Right lobe of liver (tissue), 6 donors: ENCODE measurements at regions not wholly inside any gene's neighbourhood (a gene's known extent, or its start where the extent isn't known, plus 50 kb on each side); places are given as distances from the start of the nearest gene placed in this dataset.

Source experiments
- ATAC-seq, 4 donors: fragments of 200-7000 bp; cut with Tn5 transposase; one replicate each; pipeline ENCODE4 v1.9.1; 2020; ENCODE audit warnings: mild to moderate bottlenecking in 4 of 4, moderate library complexity in 4 of 4
- DNase-seq, 3 donors: peaks; one replicate each; pipeline ENCODE4 v3.0.0-alpha.2; 2020
- H3K27ac ChIP-seq, 3 donors: fragments of 200-600 bp; one replicate each; pipeline ENCODE4 v1.8.0; 2022
- H3K27me3 ChIP-seq, 2 donors: fragments of 200-600 bp; one replicate each; pipeline ENCODE4 v1.8.0; 2022
- H3K36me3 ChIP-seq, 4 donors: fragments of 200-600 bp; sonication (generic) in 1 of 4; one replicate each; pipeline versions ENCODE4 v1.5.1 to v1.8.0; 2017 to 2022; ENCODE audit warnings: control low read depth in 1 of 4
- H3K4me1 ChIP-seq, 4 donors: fragments of 200-600 bp; sonication (generic) in 1 of 4; one replicate each; pipeline versions ENCODE4 v1.5.1 to v1.8.0; 2017 to 2022; ENCODE audit warnings: control low read depth in 1 of 4
- H3K4me3 ChIP-seq, 3 donors: fragments of 200-600 bp; one replicate each; pipeline ENCODE4 v1.8.0; 2022
- H3K9me3 ChIP-seq, 4 donors: fragments of 200-600 bp; sonication (generic) in 1 of 4; one replicate each; pipeline versions ENCODE4 v1.5.1 to v1.8.0; 2017 to 2022; ENCODE audit warnings: control low read depth in 1 of 4
- POLR2A ChIP-seq: fragments of 450-650 bp; IDR thresholded peaks from one replicate; pipeline ENCODE4 v1.6.1; 2017; ENCODE audit warnings: antibody characterized with exemption, mild to moderate bottlenecking
- WGBS: methylation state at CpG from one replicate; pipeline ENCODE4 v1.1.6; 2018; ENCODE audit warnings: low coverage, low lambda C conversion rate; ENCODE audit not compliant: insufficient coverage; ENCODE audit errors: missing lambda C conversion rate; 5-methylcytosine and 5-hydroxymethylcytosine counted together
- intact Hi-C, 2 donors: fragments of 100-400 bp; cut with DNase I; formaldehyde crosslinking; loops; one replicate each; pipeline versions ENCODE4 v1.11.2 to v1.14.1; 2022
- TF ChIP-seq, protein P1 (sequence below), 4 donors: fragments of 200-600 bp in 3 of 4; fragments of 450-650 bp in 1 of 4; IDR thresholded peaks; one replicate each; pipeline versions ENCODE4 v1.5.1 to v1.8.0; 2016 to 2022; ENCODE audit warnings: antibody characterized with exemption in 4 of 4, mild to moderate bottlenecking in 2 of 4
- donor health status: DM: no; HTN: yes; CAD: no.
- donor health status: DM: no; HTN: no; CAD: no.
- donor health status: DM: no; HTN: no; CAD: no.
- donor health status: DM: no; HTN: yes; CAD: no.
- donor health status: DM: no; HTN: yes; CAD: no.

DNA sequence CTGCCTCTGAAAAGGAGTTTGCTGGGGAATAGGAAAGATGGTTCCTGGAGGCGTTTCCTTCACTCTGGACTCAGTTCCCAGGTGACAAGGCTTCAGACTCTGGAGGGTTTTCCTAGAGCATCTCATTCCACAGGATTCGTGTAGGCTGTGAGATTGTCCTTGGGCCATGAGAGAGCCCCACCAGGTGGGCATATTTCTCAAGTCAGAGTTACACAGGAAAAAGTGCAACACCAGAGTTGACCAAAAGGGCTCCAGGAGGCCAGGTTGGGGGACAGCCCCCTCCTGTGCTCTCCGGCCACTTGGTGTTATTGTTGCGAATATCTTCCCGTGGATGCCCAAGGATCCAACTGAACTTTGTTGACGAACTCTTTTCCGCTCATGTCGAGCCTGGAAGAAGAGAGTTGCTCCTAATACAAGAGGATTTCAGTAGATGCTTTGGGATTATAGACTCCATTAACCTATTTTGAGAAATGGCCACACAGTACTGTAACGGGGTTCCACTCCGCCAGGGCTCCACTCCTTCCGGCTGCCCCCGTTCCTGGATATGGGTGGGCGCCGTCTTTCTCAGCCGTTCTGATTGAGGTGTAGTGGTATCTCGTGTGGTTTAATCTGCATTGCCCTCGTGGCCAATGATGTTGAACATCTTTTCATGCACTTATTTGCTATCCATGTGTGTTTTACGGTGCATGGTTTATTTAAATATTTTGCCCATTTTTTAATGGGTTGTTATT lies 580.3 kb downstream of the BRD1 start:
- WGBS = 52% methylated on average over 13 of the region's 18 CpGs
- ATAC-seq (no peak), DNase-seq (peak in 1 of 3 donors; percentile 18)
- intact Hi-C loops = no loop called here
- H3K4me1 ChIP-seq = no peaks in the 10 kb centered on the region
- H3K27ac ChIP-seq = no peak overlapping the region
- no peaks in the 10 kb centered on the region for H3K27me3 ChIP-seq
- no peak overlapping the region for H3K4me3 ChIP-seq
- H3K9me3 ChIP-seq = no peaks in the 10 kb centered on the region
- TF ChIP-seq POLR2A = no peak
- TF ChIP-seq, protein P1, sequence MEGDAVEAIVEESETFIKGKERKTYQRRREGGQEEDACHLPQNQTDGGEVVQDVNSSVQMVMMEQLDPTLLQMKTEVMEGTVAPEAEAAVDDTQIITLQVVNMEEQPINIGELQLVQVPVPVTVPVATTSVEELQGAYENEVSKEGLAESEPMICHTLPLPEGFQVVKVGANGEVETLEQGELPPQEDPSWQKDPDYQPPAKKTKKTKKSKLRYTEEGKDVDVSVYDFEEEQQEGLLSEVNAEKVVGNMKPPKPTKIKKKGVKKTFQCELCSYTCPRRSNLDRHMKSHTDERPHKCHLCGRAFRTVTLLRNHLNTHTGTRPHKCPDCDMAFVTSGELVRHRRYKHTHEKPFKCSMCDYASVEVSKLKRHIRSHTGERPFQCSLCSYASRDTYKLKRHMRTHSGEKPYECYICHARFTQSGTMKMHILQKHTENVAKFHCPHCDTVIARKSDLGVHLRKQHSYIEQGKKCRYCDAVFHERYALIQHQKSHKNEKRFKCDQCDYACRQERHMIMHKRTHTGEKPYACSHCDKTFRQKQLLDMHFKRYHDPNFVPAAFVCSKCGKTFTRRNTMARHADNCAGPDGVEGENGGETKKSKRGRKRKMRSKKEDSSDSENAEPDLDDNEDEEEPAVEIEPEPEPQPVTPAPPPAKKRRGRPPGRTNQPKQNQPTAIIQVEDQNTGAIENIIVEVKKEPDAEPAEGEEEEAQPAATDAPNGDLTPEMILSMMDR (IDR thresholded peaks at IDR 0.05) = no peak
- no peaks in the 10 kb centered on the region for H3K36me3 ChIP-seq

DNA sequence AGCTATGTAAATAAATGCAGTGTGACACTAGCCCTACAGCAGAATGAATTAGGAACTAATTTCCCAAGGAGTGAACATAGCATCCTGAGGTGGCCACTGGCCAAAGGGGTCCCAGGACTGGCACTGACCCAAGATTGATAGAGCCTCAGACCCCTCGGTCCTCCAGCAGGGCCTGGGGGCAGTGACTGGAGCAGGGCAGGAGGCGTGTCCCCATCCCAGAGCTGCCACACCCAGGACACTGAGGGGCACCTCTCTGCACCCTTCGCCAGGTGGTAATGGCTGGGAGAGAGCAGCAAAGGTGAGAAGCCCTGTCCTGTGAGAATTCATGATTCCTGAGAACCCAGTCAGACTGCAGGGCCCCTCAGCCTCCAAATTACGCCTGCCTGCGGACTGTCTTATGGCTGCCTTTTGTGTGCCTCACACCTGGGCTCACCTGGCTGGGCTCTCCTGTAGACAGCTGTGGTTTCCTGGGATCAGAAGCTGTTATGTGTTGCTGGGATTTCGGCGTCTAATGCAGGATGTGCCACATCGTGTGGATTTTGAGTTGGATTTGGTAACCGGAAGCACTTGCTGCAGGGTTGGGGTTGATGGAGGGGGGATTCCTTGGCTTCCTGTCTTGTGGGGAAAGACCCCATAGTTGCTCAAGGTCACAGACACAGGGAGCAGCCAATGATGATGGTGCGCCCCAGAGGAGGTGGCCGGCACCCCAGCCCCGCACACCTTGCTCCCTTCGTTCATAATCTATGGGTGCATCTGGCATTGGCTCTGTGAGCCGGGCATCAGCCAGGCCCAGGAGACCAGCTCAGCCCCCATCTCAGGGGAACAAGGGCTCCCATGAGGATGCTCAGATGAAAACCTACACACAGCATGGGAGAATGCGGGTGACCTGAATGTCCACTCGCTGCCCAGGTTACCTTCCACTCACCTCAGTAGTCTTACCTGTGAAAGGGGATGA lies 582.9 kb downstream of the BRD1 start:
- WGBS = 63% methylated on average over 4 of the region's 16 CpGs
- no peak overlapping the region for H3K27ac ChIP-seq
- ATAC-seq = no peak
- no peak overlapping the region for H3K4me3 ChIP-seq
- H3K4me1 ChIP-seq = no peaks in the 10 kb centered on the region
- peak in 1 of 3 donors; percentile 24 for DNase-seq
- intact Hi-C loops = no loop called here
- H3K36me3 ChIP-seq = no peaks in the 10 kb centered on the region
- no peaks in the 10 kb centered on the region for H3K27me3 ChIP-seq
- no peak for TF ChIP-seq POLR2A
- TF ChIP-seq, protein P1 (IDR thresholded peaks at IDR 0.05) = no peak
- H3K9me3 ChIP-seq = no peaks in the 10 kb centered on the region

DNA sequence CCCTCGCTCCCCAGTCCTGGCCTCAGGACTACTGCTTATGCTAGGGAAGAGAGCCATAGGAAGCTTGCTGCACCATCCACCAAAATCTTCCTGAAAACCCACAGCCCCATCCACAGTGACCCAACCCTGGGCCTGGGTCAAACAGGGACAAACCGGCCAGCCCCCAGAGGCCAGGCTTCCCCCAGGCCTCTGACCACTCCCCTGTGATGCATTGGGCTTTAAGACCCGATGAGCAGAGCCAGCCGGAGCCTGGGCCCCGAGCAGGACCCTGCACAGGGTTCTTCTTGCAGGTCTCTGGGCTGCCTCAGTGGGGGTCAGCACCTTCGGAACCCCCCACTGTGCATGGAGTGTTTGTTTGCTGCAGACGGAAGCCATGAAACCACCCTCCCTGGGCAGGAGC lies 583.7 kb downstream of the BRD1 start:
- DNase-seq (peak in 1 of 3 donors; percentile 18), ATAC-seq (no peak)
- TF ChIP-seq, protein P1 (IDR thresholded peaks at IDR 0.05) = no peak
- no peak for TF ChIP-seq POLR2A

DNA sequence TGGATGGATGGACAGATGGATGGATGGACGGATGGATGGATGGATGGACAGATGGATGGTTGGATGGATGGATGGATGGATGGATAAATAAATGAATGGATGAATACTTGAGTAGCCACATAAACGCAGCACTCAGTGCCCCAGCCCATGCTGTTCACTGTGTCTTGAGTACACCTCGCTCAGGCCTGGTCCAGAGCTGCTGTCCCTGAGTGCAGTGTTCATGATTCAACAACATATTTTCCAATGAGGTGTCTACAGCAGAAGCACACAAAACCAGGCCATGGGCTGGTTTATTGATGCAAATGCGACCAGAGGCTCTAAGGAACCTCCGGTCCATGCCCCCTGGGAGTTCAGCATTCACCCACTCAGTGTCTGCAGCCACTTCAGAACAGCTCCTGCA lies 584.3 kb downstream of the BRD1 start:
- no peaks in the 10 kb centered on the region for H3K4me1 ChIP-seq
- intact Hi-C loops = no loop called here
- H3K27me3 ChIP-seq = no peaks in the 10 kb centered on the region
- DNase-seq = no peak
- TF ChIP-seq POLR2A = no peak
- TF ChIP-seq, protein P1 (IDR thresholded peaks at IDR 0.05) = no peak
- H3K36me3 ChIP-seq = no peaks in the 10 kb centered on the region
- no peaks in the 10 kb centered on the region for H3K9me3 ChIP-seq
- H3K27ac ChIP-seq = no peak overlapping the region
- WGBS = 76% methylated on average over 5 of the region's 5 CpGs
- H3K4me3 ChIP-seq = no peak overlapping the region
- no peak for ATAC-seq

More for the DNA sequence above, 583.7 kb downstream of the BRD1 start:
- Histone ChIP-seq H3K9me3 (no peaks in the 10 kb centered on the region), H3K4me1 (no peaks in the 10 kb centered on the region), H3K36me3 (no peaks in the 10 kb centered on the region), H3K27me3 (no peaks in the 10 kb centered on the region), H3K27ac (no peak overlapping the region), H3K4me3 (no peak overlapping the region)
- intact Hi-C loops = no loop called here
- WGBS = no CpG with 5 or more reads among the region's 7 CpGs
